HG02571 (cell line): ENCODE measurements at regions not wholly inside any gene's neighbourhood (a gene's known extent, or its start where the extent isn't known, plus 50 kb on each side); places are given as distances from the start of the nearest gene placed in this dataset.
"Not testable (repeated sequence)": the region's sequence is repeated elsewhere in the genome, so short reads cannot be mapped to it uniquely, and the experiment has no call there.

Experiments used
- ATAC-seq: cut with Tn5 transposase; IDR thresholded peaks from one replicate; pipeline ENCODE4 v1.9.1; 2021; ENCODE audit warnings: mild to moderate bottlenecking, moderate library complexity; ENCODE audit not compliant: unreplicated experiment

GRCh38 chr3:187995667-187996066 is 158.3 kb upstream of the LPP start:
- no peak for ATAC-seq

- ATAC-seq, result no peak
These were observed 157.3 kb upstream of the LPP start for GRCh38 chr3:187996609-187997008.

GRCh38 chr3:187997490-187997889 is 156.5 kb upstream of the LPP start:
- no peak for ATAC-seq

GRCh38 chr3:187997946-187998561 is 155.9 kb upstream of the LPP start:
- ATAC-seq, result no peak

- no peak for ATAC-seq
These were observed 155.3 kb upstream of the LPP start for GRCh38 chr3:187998611-187999010.

GRCh38 chr3:187999821-188000220 is 154.1 kb upstream of the LPP start:
- no peak for ATAC-seq

- no peak for ATAC-seq
These were observed 153.5 kb upstream of the LPP start for GRCh38 chr3:188000361-188000861.

GRCh38 chr3:188001093-188001492 is 152.9 kb upstream of the LPP start:
- no peak for ATAC-seq

GRCh38 chr3:188001926-188002325 is 152.0 kb upstream of the LPP start:
- ATAC-seq, result no peak

- no peak for ATAC-seq
These were observed 151.3 kb upstream of the LPP start for GRCh38 chr3:188002626-188003138.

- ATAC-seq, result no peak
These were observed 150.5 kb upstream of the LPP start for GRCh38 chr3:188003188-188004171.

- ATAC-seq, result no peak
These were observed 147.1 kb upstream of the LPP start for GRCh38 chr3:188006726-188007393.

- ATAC-seq, result no peak
These were observed 146.1 kb upstream of the LPP start for GRCh38 chr3:188007897-188008296.

GRCh38 chr3:188008582-188009213 is 145.3 kb upstream of the LPP start:
- no peak for ATAC-seq

- ATAC-seq, result no peak
These were observed 143.5 kb upstream of the LPP start for GRCh38 chr3:188010478-188010877.

GRCh38 chr3:188019727-188020126 is 134.2 kb upstream of the LPP start:
- ATAC-seq, result no peak

- ATAC-seq, result no peak
These were observed 132.9 kb upstream of the LPP start for GRCh38 chr3:188021041-188021440.

GRCh38 chr3:188021502-188022040 is 132.4 kb upstream of the LPP start:
- no peak for ATAC-seq

GRCh38 chr3:188022902-188023301 is 131.1 kb upstream of the LPP start:
- ATAC-seq, result not testable (repeated sequence)

- no peak for ATAC-seq
These were observed 128.4 kb upstream of the LPP start for GRCh38 chr3:188025555-188025954.
